HepG2 (cell line): ENCODE measurements at regions not wholly inside any gene's neighbourhood (a gene's known extent, or its start where the extent isn't known, plus 50 kb on each side); places are given as distances from the start of the nearest gene placed in this dataset.

Source experiments
- ATAC-seq: fragments of 200-7000 bp; cut with Tn5 transposase; 3 replicates; pipeline ENCODE4 v1.9.1; 2020; ENCODE audit warnings: mild to moderate bottlenecking, moderate library complexity
- BruUV-seq: library from RNA; stranded (reverse); fragments of 400-500 nt; replicated peaks from 2 replicates; lab custom pipeline; 2021; lab: Mats Ljungman, UMichigan
- CTCF ChIA-PET: fragments of 300-600 bp; formaldehyde crosslinking; extraction: SDS; loops from one replicate; lab custom pipeline; 2021; ENCODE audit warnings: low total read pairs, inconsistent platforms, low intra/inter-chr PET ratio; lab: Yijun Ruan, JAX
- POLR2A ChIA-PET: fragments of 350-600 bp; sonication (Branson Sonifier 250); formaldehyde crosslinking; loops from one replicate; lab custom pipeline; 2020; ENCODE audit warnings: antibody characterized with exemption, inconsistent platforms; lab: Yijun Ruan, JAX
- DNase-seq: peaks from one replicate; pipeline ENCODE4 v3.0.0-alpha.2; 2015; ENCODE audit warnings: low spot score
- FAIRE-seq: peaks from 3 replicates; lab custom pipeline; 2011; peaks lifted over from hg19 to GRCh38; lab: Jason Lieb, UNC
- H2AFZ ChIP-seq: one replicate; pipeline ENCODE4 v1.6.1; 2011; ENCODE audit warnings: low read length, inconsistent platforms
- H3K27ac ChIP-seq: fragments of 300-600 bp; 3 replicates; pipeline ENCODE4 v1.8.0; 2011; ENCODE audit warnings: mixed run types, mild to moderate bottlenecking, mixed read lengths, low read length, inconsistent platforms; ENCODE audit not compliant: insufficient read depth; ENCODE audit errors: extremely low read length
- H3K27me3 ChIP-seq, 2 experiments: fragments of 200-600 bp in 1 of 2; 2 replicates in 1 of 2; 3 replicates in 1 of 2; pipeline versions ENCODE4 v1.6.0 to v1.8.0; 2011; ENCODE audit warnings: low read length in 2 of 2, mild to moderate bottlenecking in 2 of 2, moderate library complexity in 2 of 2, inconsistent platforms in 1 of 2; ENCODE audit not compliant: insufficient read depth in 2 of 2, control insufficient read depth in 1 of 2
- H3K36me3 ChIP-seq, 2 experiments: fragments of 200-600 bp in 1 of 2; replicated peaks in 1 of 2; 2 replicates in 1 of 2; 3 replicates in 1 of 2; pipeline versions ENCODE4 v1.5.1 to v1.8.0; 2011; ENCODE audit warnings: low read length in 2 of 2, inconsistent platforms in 1 of 2; ENCODE audit not compliant: insufficient read depth in 2 of 2, control insufficient read depth in 1 of 2
- H3K4me1 ChIP-seq: 2 replicates; pipeline ENCODE4 v1.5.1; 2012; ENCODE audit warnings: low read length, inconsistent platforms; ENCODE audit not compliant: insufficient read depth
- H3K4me2 ChIP-seq: 2 replicates; pipeline ENCODE4 v1.6.0; 2011; ENCODE audit warnings: low read depth, low read length, inconsistent platforms
- H3K4me3 ChIP-seq, 3 experiments: fragments of 200-600 bp in 1 of 3; sonication (generic), shearing (Covaris generic) in 1 of 3; replicated peaks in 1 of 3; 2 replicates each; pipeline ENCODE4 v1.5.1; 2011 to 2016; ENCODE audit warnings: low read length in 3 of 3, inconsistent platforms in 2 of 3, low read depth in 2 of 3, mild to moderate bottlenecking in 2 of 3, control low read depth in 1 of 3, mixed read lengths in 1 of 3; ENCODE audit not compliant: insufficient read depth in 1 of 3
- H3K79me2 ChIP-seq: one replicate; pipeline ENCODE4 v1.6.1; 2011; ENCODE audit warnings: low read length, inconsistent platforms; ENCODE audit not compliant: insufficient read depth
- H3K9ac ChIP-seq: 2 replicates; pipeline ENCODE4 v1.6.0; 2011; ENCODE audit warnings: mild to moderate bottlenecking, low read depth, low read length, inconsistent platforms; ENCODE audit not compliant: insufficient read depth
- H3K9me3 ChIP-seq: 2 replicates; pipeline ENCODE4 v1.5.1; 2012; ENCODE audit warnings: mild to moderate bottlenecking, low read length
- H4K20me1 ChIP-seq: 2 replicates; pipeline ENCODE4 v1.6.0; 2011; ENCODE audit warnings: inconsistent platforms, mild to moderate bottlenecking, low read length, moderate library complexity; ENCODE audit not compliant: insufficient read depth
- CSRNP1 ChIP-seq: sonication (generic); formaldehyde crosslinking; IDR thresholded peaks from 2 replicates; pipeline ENCODE4 v1.8.1; 2023; ENCODE audit warnings: mild to moderate bottlenecking, missing genetic modification reagents
- HNF4G ChIP-seq, 2 experiments: sonication (generic) in 1 of 2; formaldehyde crosslinking in 1 of 2; IDR thresholded peaks; 2 replicates each; pipeline versions ENCODE4 v1.4.0 to v1.6.1; 2011 to 2020; ENCODE audit warnings: borderline replicate concordance in 2 of 2, low read depth in 2 of 2, mild to moderate bottlenecking in 2 of 2, low read length in 1 of 2, missing genetic modification reagents in 1 of 2, moderate library complexity in 1 of 2
- HOXA9 ChIP-seq: sonication (generic); formaldehyde crosslinking; IDR thresholded peaks from 2 replicates; pipeline ENCODE4 v1.8.1; 2022; ENCODE audit warnings: missing genetic modification reagents, mild to moderate bottlenecking, moderate library complexity, borderline replicate concordance
- KAT2B ChIP-seq: fragments of 150-350 bp; IDR thresholded peaks from 2 replicates; pipeline ENCODE4 v1.6.1; 2014; ENCODE audit warnings: low read depth, low read length, borderline replicate concordance
- LRRFIP1 ChIP-seq: sonication (generic); formaldehyde crosslinking; conservative IDR thresholded peaks from 2 replicates; pipeline ENCODE4 v1.4.0; 2020; ENCODE audit warnings: missing genetic modification reagents
- MTERF4 ChIP-seq: sonication (generic); formaldehyde crosslinking; IDR thresholded peaks from 2 replicates; pipeline ENCODE4 v1.8.0; 2023; ENCODE audit warnings: mild to moderate bottlenecking, missing genetic modification reagents
- NFRKB ChIP-seq: fragments of 450-650 bp; IDR thresholded peaks from 2 replicates; pipeline ENCODE4 v1.6.1; 2017
- NR3C1 ChIP-seq: sonication (generic); formaldehyde crosslinking; IDR thresholded peaks from 2 replicates; pipeline ENCODE4 v1.4.0; 2020; ENCODE audit warnings: missing genetic modification reagents
- PRMT3 ChIP-seq: sonication (generic); formaldehyde crosslinking; IDR thresholded peaks from 2 replicates; pipeline ENCODE4 v1.8.1; 2022; ENCODE audit warnings: low read depth, mild to moderate bottlenecking, moderate library complexity, missing genetic modification reagents, borderline replicate concordance
- ZFY ChIP-seq: sonication (generic); formaldehyde crosslinking; IDR thresholded peaks from 2 replicates; pipeline ENCODE4 v1.4.0; 2020; ENCODE audit warnings: missing genetic modification reagents
- ZMYM2 ChIP-seq: sonication (generic); formaldehyde crosslinking; IDR thresholded peaks from 2 replicates; pipeline ENCODE4 v1.8.0; 2022; ENCODE audit warnings: mild to moderate bottlenecking, missing genetic modification reagents
- ZNF468 ChIP-seq: sonication (generic); formaldehyde crosslinking; IDR thresholded peaks from 2 replicates; pipeline ENCODE4 v1.8.0; 2022; ENCODE audit warnings: mild to moderate bottlenecking, moderate library complexity, missing genetic modification reagents
- ZNF652 ChIP-seq: IDR thresholded peaks from 2 replicates; pipeline ENCODE4 v1.6.1; 2016; ENCODE audit warnings: low read depth, borderline replicate concordance
- ZNF704 ChIP-seq: sonication (generic); formaldehyde crosslinking; IDR thresholded peaks from 2 replicates; pipeline ENCODE4 v1.8.1; 2023; ENCODE audit warnings: mild to moderate bottlenecking, inconsistent platforms, moderate library complexity, missing genetic modification reagents, borderline replicate concordance
- WGBS: methylation state at CpG from one replicate; pipeline ENCODE4 v1.1.6; 2017; ENCODE audit warnings: low lambda C conversion rate; 5-methylcytosine and 5-hydroxymethylcytosine counted together
- in situ Hi-C: cut with HindIII; loops from 2 replicates; pipeline ENCODE4 v1.10.0; 2017; ENCODE audit warnings: low pct_unique_long_range_greater_than_20kb; ENCODE audit not compliant: extremely low pct_ligation_motif_present
- intact Hi-C: fragments of 100-400 bp; cut with micrococcal nuclease; formaldehyde crosslinking; loops from one replicate; pipeline ENCODE4 v1.10.0; 2022; ENCODE audit not compliant: unreplicated experiment
- TF ChIP-seq, protein P1 (sequence below): sonication (generic); formaldehyde crosslinking; IDR thresholded peaks from 2 replicates; pipeline ENCODE4 v1.4.0; 2020; ENCODE audit warnings: missing genetic modification reagents

GRCh38 chr18:56034949-56035348 lies 447.0 kb upstream of the TCF4 start:
- Histone ChIP-seq H3K4me3 (no peak overlapping the region), H2AFZ (no peak overlapping the region), H3K9me3 (peaks cover 95% of the 10 kb centered on the region), H3K27ac (no peak overlapping the region), H4K20me1 (no peaks in the 10 kb centered on the region), H3K36me3 (no peaks in the 10 kb centered on the region), H3K27me3 (no peaks in the 10 kb centered on the region), H3K79me2 (no peaks in the 10 kb centered on the region), H3K9ac (no peak overlapping the region), H3K4me1 (no peaks in the 10 kb centered on the region), H3K4me2 (no peak overlapping the region)
- intact Hi-C loops (no loop called here), in situ Hi-C loops (no loop called here)
- FAIRE-seq (no peak), DNase-seq (no peak), ATAC-seq (no peak)
- no TSS peak for BruUV-seq
- POLR2A ChIA-PET: no interaction called here
- WGBS: 22% methylated on average over 1 of the region's 2 CpGs
- CTCF ChIA-PET: no interaction called here
- no peak for TF ChIP-seq MTERF4 (CRISPR knock-in tag)
- no peak for TF ChIP-seq KAT2B
- TF ChIP-seq ZMYM2 (CRISPR knock-in tag): no peak
- TF ChIP-seq PRMT3: no peak
- no peak for TF ChIP-seq NFRKB
- no peak for TF ChIP-seq ZNF468
- TF ChIP-seq HNF4G (IDR thresholded peaks at IDR 0.05; ENCODE audit: borderline replicate concordance, low read depth, low read length): no peak
- no peak for TF ChIP-seq HNF4G (CRISPR knock-in tag; IDR thresholded peaks at IDR 0.05; ENCODE audit: borderline replicate concordance, low read depth)
- no peak for TF ChIP-seq ZFY (CRISPR knock-in tag)
- no peak for TF ChIP-seq NR3C1 (CRISPR knock-in tag)
- TF ChIP-seq, protein P1, sequence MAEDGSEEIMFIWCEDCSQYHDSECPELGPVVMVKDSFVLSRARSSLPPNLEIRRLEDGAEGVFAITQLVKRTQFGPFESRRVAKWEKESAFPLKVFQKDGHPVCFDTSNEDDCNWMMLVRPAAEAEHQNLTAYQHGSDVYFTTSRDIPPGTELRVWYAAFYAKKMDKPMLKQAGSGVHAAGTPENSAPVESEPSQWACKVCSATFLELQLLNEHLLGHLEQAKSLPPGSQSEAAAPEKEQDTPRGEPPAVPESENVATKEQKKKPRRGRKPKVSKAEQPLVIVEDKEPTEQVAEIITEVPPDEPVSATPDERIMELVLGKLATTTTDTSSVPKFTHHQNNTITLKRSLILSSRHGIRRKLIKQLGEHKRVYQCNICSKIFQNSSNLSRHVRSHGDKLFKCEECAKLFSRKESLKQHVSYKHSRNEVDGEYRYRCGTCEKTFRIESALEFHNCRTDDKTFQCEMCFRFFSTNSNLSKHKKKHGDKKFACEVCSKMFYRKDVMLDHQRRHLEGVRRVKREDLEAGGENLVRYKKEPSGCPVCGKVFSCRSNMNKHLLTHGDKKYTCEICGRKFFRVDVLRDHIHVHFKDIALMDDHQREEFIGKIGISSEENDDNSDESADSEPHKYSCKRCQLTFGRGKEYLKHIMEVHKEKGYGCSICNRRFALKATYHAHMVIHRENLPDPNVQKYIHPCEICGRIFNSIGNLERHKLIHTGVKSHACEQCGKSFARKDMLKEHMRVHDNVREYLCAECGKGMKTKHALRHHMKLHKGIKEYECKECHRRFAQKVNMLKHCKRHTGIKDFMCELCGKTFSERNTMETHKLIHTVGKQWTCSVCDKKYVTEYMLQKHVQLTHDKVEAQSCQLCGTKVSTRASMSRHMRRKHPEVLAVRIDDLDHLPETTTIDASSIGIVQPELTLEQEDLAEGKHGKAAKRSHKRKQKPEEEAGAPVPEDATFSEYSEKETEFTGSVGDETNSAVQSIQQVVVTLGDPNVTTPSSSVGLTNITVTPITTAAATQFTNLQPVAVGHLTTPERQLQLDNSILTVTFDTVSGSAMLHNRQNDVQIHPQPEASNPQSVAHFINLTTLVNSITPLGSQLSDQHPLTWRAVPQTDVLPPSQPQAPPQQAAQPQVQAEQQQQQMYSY (CRISPR knock-in tag): no peak
- TF ChIP-seq ZNF652 (CRISPR knock-in tag): no peak
- no peak for TF ChIP-seq HOXA9 (CRISPR knock-in tag)
- no peak for TF ChIP-seq ZNF704 (CRISPR knock-in tag)
- no peak for TF ChIP-seq CSRNP1 (CRISPR knock-in tag)
- no peak for TF ChIP-seq LRRFIP1
